Immature natural killer cell (primary cell): ENCODE measurements at regions not wholly inside any gene's neighbourhood (a gene's known extent, or its start where the extent isn't known, plus 50 kb on each side); places are given as distances from the start of the nearest gene placed in this dataset.
A peak's percentile ranks its signal among the peaks of the same experiment; 100 is the strongest.
"Not testable (repeated sequence)": the region's sequence is repeated elsewhere in the genome, so short reads cannot be mapped to it uniquely, and the experiment has no call there.

Source experiments
- DNase-seq, 3 donors: peaks; one replicate each; pipeline ENCODE4 v3.0.0; 2022; ENCODE audit warnings: mixed read lengths in 1 of 3
- H3K27ac Mint-ChIP-seq, 6 donors: one replicate each; pipeline ENCODE4 v1.8.0; 2020; ENCODE audit warnings: mixed read lengths in 6 of 6, mild to moderate bottlenecking in 5 of 6, inconsistent platforms in 4 of 6, moderate library complexity in 3 of 6
- H3K27me3 Mint-ChIP-seq, 3 donors: one replicate each; pipeline ENCODE4 v1.8.0; 2020 to 2021; ENCODE audit warnings: low read depth in 3 of 3, mild to moderate bottlenecking in 3 of 3, mixed read lengths in 3 of 3, moderate library complexity in 3 of 3, inconsistent platforms in 1 of 3
- H3K36me3 Mint-ChIP-seq, 3 donors: one replicate each; pipeline ENCODE4 v1.8.0; 2020; ENCODE audit warnings: mixed read lengths in 3 of 3, inconsistent platforms in 2 of 3, mild to moderate bottlenecking in 2 of 3
- H3K4me1 Mint-ChIP-seq, 2 donors: one replicate each; pipeline ENCODE4 v1.8.0; 2020; ENCODE audit warnings: inconsistent platforms in 2 of 2, mild to moderate bottlenecking in 2 of 2, mixed read lengths in 2 of 2, moderate library complexity in 1 of 2
- H3K4me3 Mint-ChIP-seq, 5 donors: one replicate each; pipeline ENCODE4 v1.8.0; 2020; ENCODE audit warnings: mild to moderate bottlenecking in 5 of 5, mixed read lengths in 5 of 5, inconsistent platforms in 3 of 5, moderate library complexity in 3 of 5
- H3K9me3 Mint-ChIP-seq, 6 donors: one replicate each; pipeline ENCODE4 v1.8.0; 2020; ENCODE audit warnings: mild to moderate bottlenecking in 6 of 6, mixed read lengths in 6 of 6, inconsistent platforms in 4 of 6, moderate library complexity in 3 of 6

GRCh38 chr1:146522812-146523211, 294.0 kb upstream of the NOTCH2NLA start:
- not testable (repeated sequence) for H3K27ac Mint-ChIP-seq, H3K9me3 Mint-ChIP-seq, H3K27me3 Mint-ChIP-seq, DNase-seq, H3K4me1 Mint-ChIP-seq, H3K4me3 Mint-ChIP-seq, H3K36me3 Mint-ChIP-seq

- not testable (repeated sequence) for H3K4me1 Mint-ChIP-seq, DNase-seq, H3K27me3 Mint-ChIP-seq, H3K36me3 Mint-ChIP-seq, H3K9me3 Mint-ChIP-seq, H3K27ac Mint-ChIP-seq, H3K4me3 Mint-ChIP-seq
Observed at GRCh38 chr1:146522345-146522744, 293.5 kb upstream of the NOTCH2NLA start.

DNA sequence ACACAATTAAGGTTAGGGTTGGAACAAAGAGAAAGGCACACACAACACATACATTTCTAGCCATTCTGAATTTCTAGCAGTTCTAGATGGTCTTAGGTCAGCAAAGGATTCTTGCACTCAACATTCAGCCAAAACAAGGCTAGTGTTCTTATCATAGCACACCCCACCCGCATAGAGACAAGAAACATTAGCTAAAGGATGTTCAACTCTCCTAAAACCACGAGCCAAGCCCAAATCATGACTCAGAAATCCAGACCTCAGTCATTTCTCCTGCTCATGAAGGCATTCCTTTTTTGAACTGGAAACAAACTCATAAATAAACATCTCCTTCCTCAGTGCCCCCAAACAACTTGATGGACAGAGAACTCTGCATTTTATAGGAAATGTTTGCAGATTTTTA, 293.0 kb upstream of the NOTCH2NLA start:
- H3K27me3 Mint-ChIP-seq, DNase-seq, H3K4me1 Mint-ChIP-seq, H3K27ac Mint-ChIP-seq, H3K9me3 Mint-ChIP-seq, H3K36me3 Mint-ChIP-seq, H3K4me3 Mint-ChIP-seq: not testable (repeated sequence)

GRCh38 chr1:146513754-146514153, 284.9 kb upstream of the NOTCH2NLA start:
- not testable (repeated sequence) for DNase-seq, H3K4me3 Mint-ChIP-seq, H3K9me3 Mint-ChIP-seq, H3K36me3 Mint-ChIP-seq, H3K27me3 Mint-ChIP-seq, H3K4me1 Mint-ChIP-seq, H3K27ac Mint-ChIP-seq

GRCh38 chr1:146511047-146511777, 282.4 kb upstream of the NOTCH2NLA start:
- H3K36me3 Mint-ChIP-seq, H3K4me1 Mint-ChIP-seq, H3K27ac Mint-ChIP-seq, H3K4me3 Mint-ChIP-seq, H3K9me3 Mint-ChIP-seq, DNase-seq, H3K27me3 Mint-ChIP-seq: not testable (repeated sequence)

GRCh38 chr1:146510248-146510983, 281.6 kb upstream of the NOTCH2NLA start:
- DNase-seq, H3K36me3 Mint-ChIP-seq, H3K9me3 Mint-ChIP-seq, H3K4me1 Mint-ChIP-seq, H3K4me3 Mint-ChIP-seq, H3K27me3 Mint-ChIP-seq, H3K27ac Mint-ChIP-seq: not testable (repeated sequence)

DNA sequence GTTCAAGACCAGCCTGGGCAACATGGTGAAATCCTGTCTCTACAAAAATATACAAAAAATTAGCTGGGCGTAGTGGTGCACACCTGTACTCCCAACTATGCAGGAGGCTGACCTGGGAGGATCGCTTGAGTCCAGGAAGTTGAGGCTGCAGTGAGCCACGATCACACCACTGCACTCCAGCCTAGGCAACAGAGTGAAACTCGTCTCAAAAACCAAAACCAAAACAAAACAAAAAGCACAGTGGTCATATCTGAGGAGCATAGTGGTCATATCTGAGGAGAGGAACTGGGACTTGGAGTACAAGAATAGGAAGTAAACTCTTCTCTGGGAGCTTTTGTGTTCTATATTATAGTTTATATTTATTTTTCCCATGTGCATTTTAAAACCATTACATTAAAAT, 275.3 kb upstream of the NOTCH2NLA start:
- H3K27me3 Mint-ChIP-seq, H3K27ac Mint-ChIP-seq, DNase-seq: not testable (repeated sequence)

DNA sequence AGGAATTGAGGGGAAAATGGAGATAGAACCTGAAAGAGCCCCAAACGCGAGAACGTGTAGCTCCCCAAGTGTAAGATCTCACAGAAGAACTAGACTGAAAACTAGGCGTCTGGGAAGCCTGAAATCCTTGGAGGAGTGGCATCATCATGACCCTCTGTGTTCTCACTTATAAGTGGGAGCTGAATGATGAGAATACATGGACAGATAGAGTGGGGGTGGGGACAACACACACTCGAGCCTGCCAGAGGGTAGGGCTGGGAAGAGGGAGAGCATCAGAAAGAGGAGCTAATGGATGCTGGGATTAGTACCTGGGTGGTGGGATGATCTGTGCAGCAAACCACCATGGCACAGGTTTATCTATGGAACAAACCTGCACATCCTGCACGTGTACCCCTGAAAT, 258.7 kb upstream of the NOTCH2NLA start:
- H3K27ac Mint-ChIP-seq, H3K9me3 Mint-ChIP-seq, H3K4me3 Mint-ChIP-seq, DNase-seq, H3K4me1 Mint-ChIP-seq, H3K27me3 Mint-ChIP-seq, H3K36me3 Mint-ChIP-seq: not testable (repeated sequence)

More for the DNA sequence above, 275.3 kb upstream of the NOTCH2NLA start:
- not testable (repeated sequence) for H3K36me3 Mint-ChIP-seq, H3K9me3 Mint-ChIP-seq, H3K4me1 Mint-ChIP-seq, H3K4me3 Mint-ChIP-seq

- not testable (repeated sequence) for H3K4me3 Mint-ChIP-seq, H3K36me3 Mint-ChIP-seq, H3K27ac Mint-ChIP-seq, DNase-seq, H3K27me3 Mint-ChIP-seq, H3K4me1 Mint-ChIP-seq, H3K9me3 Mint-ChIP-seq
Observed at GRCh38 chr1:146487155-146487554, 258.3 kb upstream of the NOTCH2NLA start.

- H3K27ac Mint-ChIP-seq, H3K27me3 Mint-ChIP-seq, H3K9me3 Mint-ChIP-seq, H3K4me1 Mint-ChIP-seq, DNase-seq, H3K36me3 Mint-ChIP-seq, H3K4me3 Mint-ChIP-seq: not testable (repeated sequence)
Observed at GRCh38 chr1:146486300-146487014, 257.6 kb upstream of the NOTCH2NLA start.

DNA sequence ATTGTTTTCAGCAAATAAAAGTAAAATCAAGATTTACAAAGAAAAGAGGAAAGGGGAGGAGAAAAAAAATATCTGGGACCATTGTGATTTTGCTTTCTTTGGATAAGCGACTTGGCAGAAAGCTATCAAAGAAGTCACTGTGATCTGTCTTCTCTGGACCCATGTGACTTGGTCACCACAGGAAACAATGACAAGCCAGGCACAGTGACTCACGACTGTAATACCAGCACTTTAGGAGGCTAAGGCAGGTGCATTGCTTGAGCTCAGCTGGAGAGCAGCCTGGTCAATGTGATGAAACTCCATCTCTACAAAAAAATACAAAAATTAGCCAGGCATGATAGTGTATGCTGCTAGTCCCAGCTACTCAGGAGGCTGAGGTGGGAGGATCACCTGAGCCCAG, 255.4 kb upstream of the NOTCH2NLA start:
- not testable (repeated sequence) for H3K4me3 Mint-ChIP-seq, DNase-seq, H3K27ac Mint-ChIP-seq, H3K4me1 Mint-ChIP-seq, H3K27me3 Mint-ChIP-seq, H3K36me3 Mint-ChIP-seq, H3K9me3 Mint-ChIP-seq

DNA sequence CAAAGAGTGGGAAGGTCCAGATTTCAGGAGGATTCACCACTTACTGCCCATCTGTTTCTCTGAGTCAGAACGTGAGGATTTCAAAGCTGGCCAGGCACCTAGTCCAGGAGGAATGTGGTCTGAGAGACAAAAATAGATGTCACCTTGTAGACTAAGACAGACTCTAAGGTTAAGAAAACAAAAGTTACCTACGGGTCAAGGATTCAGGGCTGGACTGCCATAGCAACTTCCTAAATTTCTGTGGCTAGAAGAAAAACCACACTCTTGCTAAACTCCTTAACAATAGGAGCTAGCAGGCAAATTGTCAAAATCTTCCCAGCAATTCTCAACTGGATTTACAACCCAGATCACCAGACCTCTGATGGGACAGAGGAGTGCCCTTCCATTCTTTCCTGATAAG, 250.4 kb upstream of the NOTCH2NLA start:
- not testable (repeated sequence) for H3K27me3 Mint-ChIP-seq, H3K9me3 Mint-ChIP-seq, H3K27ac Mint-ChIP-seq, H3K36me3 Mint-ChIP-seq, DNase-seq, H3K4me1 Mint-ChIP-seq, H3K4me3 Mint-ChIP-seq

DNA sequence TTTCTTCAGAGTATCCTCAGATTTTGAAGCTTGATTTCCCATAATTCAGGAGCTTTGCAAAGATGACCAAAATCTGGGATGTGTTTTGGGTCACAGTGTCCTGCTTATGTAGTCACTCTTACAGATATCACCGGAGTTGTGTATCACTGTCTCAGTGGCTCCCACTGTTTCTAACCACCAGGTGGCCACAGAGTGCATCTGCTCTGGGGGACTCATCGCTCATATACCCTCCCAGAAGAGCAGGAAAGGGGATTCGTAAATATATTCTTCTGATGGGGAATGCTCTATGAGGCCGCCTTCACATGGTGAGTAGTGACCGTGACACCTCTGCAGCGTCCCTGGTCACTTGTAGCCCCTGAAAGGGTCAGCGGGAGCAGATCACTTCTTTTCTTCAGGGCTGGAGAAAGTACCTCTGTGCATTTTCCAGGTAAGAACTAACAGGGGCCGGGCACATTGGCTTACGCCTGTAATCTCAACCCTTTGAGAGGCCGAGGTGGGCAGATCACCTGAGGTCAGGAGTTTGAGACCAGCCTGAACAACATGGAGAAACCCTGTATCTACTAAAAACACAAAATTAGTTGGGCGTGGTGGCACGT, 249.4 kb upstream of the NOTCH2NLA start:
- H3K27me3 Mint-ChIP-seq, H3K4me3 Mint-ChIP-seq, H3K36me3 Mint-ChIP-seq, H3K27ac Mint-ChIP-seq, H3K9me3 Mint-ChIP-seq, H3K4me1 Mint-ChIP-seq: not testable (repeated sequence)
- peak in 1 of 3 donors; percentile 5 for DNase-seq

- not testable (repeated sequence) for H3K4me1 Mint-ChIP-seq, H3K36me3 Mint-ChIP-seq, H3K4me3 Mint-ChIP-seq, H3K27me3 Mint-ChIP-seq, H3K9me3 Mint-ChIP-seq, DNase-seq
- peak overlapping the region in 1 of 6 donors; percentile 30 for H3K27ac Mint-ChIP-seq
Observed at GRCh38 chr1:146475086-146475485, 246.3 kb upstream of the NOTCH2NLA start.
